Caco-2 (cell line): ENCODE measurements at regions not wholly inside any gene's neighbourhood (a gene's known extent, or its start where the extent isn't known, plus 50 kb on each side); places are given as distances from the start of the nearest gene placed in this dataset.

Source experiments
- BruUV-seq: library from RNA; stranded (reverse); fragments of 400-500 nt; replicated peaks from 2 replicates; lab custom pipeline; 2021; lab: Mats Ljungman, UMichigan
- CTCF ChIA-PET: fragments of 300-600 bp; sonication (Branson Sonifier 250); formaldehyde crosslinking; loops from one replicate; lab custom pipeline; 2022; ENCODE audit warnings: antibody characterized with exemption; lab: Charles Lee
- POLR2A ChIA-PET: fragments of 300-600 bp; sonication (Branson Sonifier 250); formaldehyde crosslinking; loops from one replicate; lab custom pipeline; 2022; ENCODE audit warnings: antibody characterized with exemption; lab: Charles Lee
- DNase-seq, 2 experiments: peaks; one replicate each; pipeline versions ENCODE4 v3.0.0 to v3.0.0-alpha.2; 2020 to 2022
- H3K27me3 ChIP-seq: replicated peaks from 2 replicates; pipeline ENCODE4 v1.6.0; 2011; ENCODE audit warnings: low read length; ENCODE audit not compliant: control insufficient read depth, insufficient read depth
- H3K36me3 ChIP-seq: 2 replicates; pipeline ENCODE4 v1.5.1; 2011; ENCODE audit warnings: low read length; ENCODE audit not compliant: control insufficient read depth, insufficient read depth
- H3K4me1 ChIP-seq: fragments of 250-450 bp; sonication (Bioruptor Pico); 2 replicates; pipeline ENCODE4 v1.5.1; 2020; ENCODE audit warnings: mild to moderate bottlenecking
- H3K4me3 ChIP-seq: 2 replicates; pipeline ENCODE4 v1.5.1; 2011; ENCODE audit warnings: low read depth, mild to moderate bottlenecking, control low read depth, low read length
- H3K9me3 ChIP-seq: fragments of 250-450 bp; sonication (Bioruptor Pico); 2 replicates; pipeline ENCODE4 v1.5.1; 2020; ENCODE audit warnings: mild to moderate bottlenecking, moderate library complexity
- H3K27ac Mint-ChIP-seq: one replicate; pipeline ENCODE4 v1.8.0; 2022; ENCODE audit warnings: mixed read lengths; ENCODE audit not compliant: unreplicated experiment
- H3K27me3 Mint-ChIP-seq: one replicate; pipeline ENCODE4 v1.8.0; 2022; ENCODE audit warnings: mixed read lengths; ENCODE audit not compliant: insufficient read depth, unreplicated experiment
- H3K36me3 Mint-ChIP-seq: one replicate; pipeline ENCODE4 v1.8.0; 2022; ENCODE audit warnings: mild to moderate bottlenecking, mixed read lengths; ENCODE audit not compliant: insufficient read depth, unreplicated experiment
- H3K4me1 Mint-ChIP-seq: one replicate; pipeline ENCODE4 v1.8.0; 2022; ENCODE audit warnings: low read depth, mixed read lengths; ENCODE audit not compliant: unreplicated experiment
- H3K4me3 Mint-ChIP-seq: one replicate; pipeline ENCODE4 v1.8.0; 2022; ENCODE audit warnings: mild to moderate bottlenecking, moderate library complexity, mixed read lengths; ENCODE audit not compliant: unreplicated experiment
- H3K9me3 Mint-ChIP-seq: one replicate; pipeline ENCODE4 v1.8.0; 2022; ENCODE audit warnings: mixed read lengths; ENCODE audit not compliant: unreplicated experiment
- CTCF ChIP-seq, 2 experiments: fragments of 200-600 bp in 1 of 2; IDR thresholded peaks; 1 replicate in 1 of 2; 2 replicates in 1 of 2; pipeline versions ENCODE4 v1.5.1 to v1.8.0; 2011 to 2022; ENCODE audit warnings: antibody characterized with exemption in 1 of 2, control low read depth in 1 of 2, inconsistent platforms in 1 of 2, low read depth in 1 of 2, low read length in 1 of 2, mild to moderate bottlenecking in 1 of 2, moderate library complexity in 1 of 2; ENCODE audit not compliant: insufficient read depth in 1 of 2, severe bottlenecking in 1 of 2, unreplicated experiment in 1 of 2
- intact Hi-C: fragments of 100-400 bp; cut with micrococcal nuclease; formaldehyde crosslinking; loops from one replicate; pipeline ENCODE4 v1.10.0; 2022; ENCODE audit not compliant: unreplicated experiment

GRCh38 chr4:132281733-132282132, 867.4 kb upstream of the PCDH10 start:
- no TSS peak for BruUV-seq
- Histone ChIP-seq H3K27me3 (no peaks in the 10 kb centered on the region), H3K4me3 (no peak overlapping the region), H3K4me1 (no peaks in the 10 kb centered on the region), H3K36me3 (no peaks in the 10 kb centered on the region), H3K9me3 (no peaks in the 10 kb centered on the region)
- DNase-seq: no peak
- H3K27me3 Mint-ChIP-seq: no peaks in the 10 kb centered on the region
- no peak overlapping the region for H3K27ac Mint-ChIP-seq
- no peak for TF ChIP-seq CTCF (IDR thresholded peaks at IDR 0.05; ENCODE audit: insufficient read depth in 1 of 2, low read depth in 1 of 2, low read length in 1 of 2, severe bottlenecking in 1 of 2, unreplicated experiment in 1 of 2)
- POLR2A ChIA-PET: no interaction called here
- H3K4me3 Mint-ChIP-seq: no peak overlapping the region
- H3K4me1 Mint-ChIP-seq: no peaks in the 10 kb centered on the region
- no peaks in the 10 kb centered on the region for H3K36me3 Mint-ChIP-seq
- CTCF ChIA-PET: no interaction called here
- intact Hi-C loops: no loop called here
- no peaks in the 10 kb centered on the region for H3K9me3 Mint-ChIP-seq

DNA sequence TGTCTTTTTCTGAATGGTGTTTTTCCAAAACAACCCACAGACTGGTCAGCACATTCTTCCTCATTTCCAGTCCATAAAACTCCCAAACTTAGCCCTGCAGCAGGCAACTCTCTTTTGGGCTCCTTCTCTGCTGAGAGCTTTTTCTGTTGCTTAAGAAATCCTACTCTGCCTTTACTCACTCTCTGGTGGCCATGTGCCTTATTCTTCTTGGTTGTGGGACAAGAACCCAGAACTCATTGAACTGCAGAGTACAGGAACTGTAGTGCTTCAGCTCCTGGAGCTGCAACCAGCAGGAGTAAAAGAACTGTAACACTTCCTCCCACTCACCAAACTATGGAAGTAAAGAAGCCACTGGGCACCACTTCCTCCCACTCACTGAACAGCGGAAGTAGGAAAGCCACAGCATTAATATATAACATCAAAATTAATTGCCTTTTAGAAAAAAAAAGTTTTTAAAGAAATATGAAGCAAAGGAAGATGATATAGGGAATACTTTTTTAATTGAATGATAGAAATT, 864.1 kb upstream of the PCDH10 start:
- H3K27me3 ChIP-seq: no peaks in the 10 kb centered on the region
- Mint-ChIP-seq H3K27me3 (no peaks in the 10 kb centered on the region), H3K9me3 (peaks cover 9% of the 10 kb centered on the region), H3K27ac (no peak overlapping the region), H3K4me1 (no peaks in the 10 kb centered on the region), H3K36me3 (no peaks in the 10 kb centered on the region), H3K4me3 (no peak overlapping the region)
- H3K9me3 ChIP-seq: no peaks in the 10 kb centered on the region
- no peaks in the 10 kb centered on the region for H3K36me3 ChIP-seq
- intact Hi-C loops: no loop called here
- POLR2A ChIA-PET: no interaction called here
- H3K4me1 ChIP-seq: no peaks in the 10 kb centered on the region
- no peak for TF ChIP-seq CTCF (IDR thresholded peaks at IDR 0.05; ENCODE audit: insufficient read depth in 1 of 2, low read depth in 1 of 2, low read length in 1 of 2, severe bottlenecking in 1 of 2, unreplicated experiment in 1 of 2)
- CTCF ChIA-PET: no interaction called here
- DNase-seq: no peak
- BruUV-seq: no TSS peak
- no peak overlapping the region for H3K4me3 ChIP-seq

DNA sequence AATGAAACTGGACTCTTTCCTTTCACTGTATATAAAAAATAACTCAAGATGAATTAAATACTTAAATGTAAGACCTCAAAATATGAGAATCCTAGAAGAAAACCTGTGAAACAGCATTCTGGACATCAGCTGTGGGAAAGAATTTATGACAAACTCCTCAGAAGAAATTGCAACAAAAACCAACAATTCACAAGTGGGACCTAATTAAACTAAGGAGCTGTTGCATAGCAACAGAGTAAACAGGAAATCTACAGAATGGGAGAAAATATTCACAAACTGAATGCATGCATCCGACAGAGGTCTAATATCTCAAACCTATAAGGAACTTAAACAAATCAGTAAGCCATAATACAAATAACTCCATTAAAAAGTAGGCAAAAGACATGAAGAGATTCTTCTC, 851.7 kb upstream of the PCDH10 start:
- Histone ChIP-seq H3K4me1 (no peaks in the 10 kb centered on the region), H3K36me3 (no peaks in the 10 kb centered on the region), H3K4me3 (no peak overlapping the region), H3K9me3 (no peaks in the 10 kb centered on the region), H3K27me3 (no peaks in the 10 kb centered on the region)
- intact Hi-C loops: no loop called here
- BruUV-seq: no TSS peak
- ChIA-PET CTCF (no interaction called here), POLR2A (no interaction called here)
- no peak for TF ChIP-seq CTCF (IDR thresholded peaks at IDR 0.05; ENCODE audit: insufficient read depth in 1 of 2, low read depth in 1 of 2, low read length in 1 of 2, severe bottlenecking in 1 of 2, unreplicated experiment in 1 of 2)
- Mint-ChIP-seq H3K27me3 (no peaks in the 10 kb centered on the region), H3K9me3 (no peaks in the 10 kb centered on the region), H3K36me3 (no peaks in the 10 kb centered on the region), H3K4me3 (no peak overlapping the region), H3K27ac (no peak overlapping the region), H3K4me1 (no peaks in the 10 kb centered on the region)
- no peak for DNase-seq
